HG03064 (cell line): ENCODE measurements at regions not wholly inside any gene's neighbourhood (a gene's known extent, or its start where the extent isn't known, plus 50 kb on each side); places are given as distances from the start of the nearest gene placed in this dataset.
"Not testable (repeated sequence)": the region's sequence is repeated elsewhere in the genome, so short reads cannot be mapped to it uniquely, and the experiment has no call there.

Experiments used
- ATAC-seq: cut with Tn5 transposase; IDR thresholded peaks from one replicate; pipeline ENCODE4 v1.9.1; 2021; ENCODE audit warnings: low read depth; ENCODE audit not compliant: unreplicated experiment

DNA sequence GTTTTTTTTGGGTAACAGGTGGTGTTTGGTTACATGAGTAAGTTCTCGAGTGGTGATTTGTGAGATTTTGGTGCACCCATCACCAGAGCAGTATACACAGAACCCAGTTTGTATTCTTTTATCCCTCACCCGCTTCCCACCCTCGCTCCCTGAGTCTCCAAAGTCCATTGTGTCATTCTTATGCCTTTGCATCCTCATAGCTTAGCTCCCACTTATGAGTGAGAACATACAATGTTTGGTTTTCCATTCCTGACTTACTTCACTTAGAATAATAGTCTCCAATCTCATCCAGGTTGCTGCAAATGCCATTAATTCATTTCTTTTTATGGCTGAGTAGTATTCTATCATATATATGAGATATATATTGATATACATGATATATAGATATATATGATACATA, 211.9 kb downstream of the BCAS1 start:
- ATAC-seq = not testable (repeated sequence)

DNA sequence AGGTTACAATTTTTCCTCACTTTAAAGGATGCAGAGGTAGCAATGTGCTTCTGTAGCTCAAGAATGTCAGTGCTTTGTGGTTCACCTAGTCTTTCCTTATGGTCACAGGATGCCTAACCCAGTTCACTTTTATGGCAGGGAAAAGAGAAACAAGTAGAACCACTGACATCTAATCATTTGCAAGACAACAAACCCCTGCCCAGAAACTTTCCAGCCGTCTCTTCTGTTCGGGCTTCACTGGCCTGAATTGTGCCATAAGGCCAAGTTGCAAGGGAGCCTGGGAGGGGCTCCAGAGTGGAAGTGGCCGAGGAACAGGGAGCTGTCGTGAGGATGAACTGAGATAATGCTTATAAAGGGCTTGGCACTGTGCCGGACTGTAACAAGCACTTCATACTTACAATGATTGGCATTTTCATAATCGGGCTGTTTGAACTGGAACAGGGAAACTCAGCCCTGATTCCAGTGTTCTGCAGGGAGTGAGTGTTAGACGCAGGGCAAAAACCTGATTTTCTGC, 212.6 kb downstream of the BCAS1 start:
- ATAC-seq = no peak

- no peak for ATAC-seq
These were observed 213.8 kb downstream of the BCAS1 start for GRCh38 chr20:53856300-53857295.

DNA sequence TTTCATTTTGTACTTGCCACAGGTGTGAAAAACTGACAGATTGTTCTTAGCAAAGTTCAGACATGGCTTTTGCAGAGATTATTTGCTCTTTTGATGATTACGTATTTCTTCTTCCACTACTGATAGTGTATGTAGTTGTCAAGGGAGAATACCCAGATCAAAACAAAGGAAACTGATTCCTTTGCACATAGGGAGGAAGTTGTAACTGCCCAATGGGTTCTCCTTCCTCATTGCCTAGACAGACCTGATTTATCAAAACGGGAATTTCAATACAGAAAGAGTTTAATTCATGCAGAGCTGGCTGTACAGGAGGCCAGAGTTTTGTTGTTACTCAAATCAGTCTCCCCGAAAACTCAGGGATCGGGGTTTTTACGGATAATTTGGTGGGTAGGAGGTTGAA, 214.7 kb downstream of the BCAS1 start:
- no peak for ATAC-seq

DNA sequence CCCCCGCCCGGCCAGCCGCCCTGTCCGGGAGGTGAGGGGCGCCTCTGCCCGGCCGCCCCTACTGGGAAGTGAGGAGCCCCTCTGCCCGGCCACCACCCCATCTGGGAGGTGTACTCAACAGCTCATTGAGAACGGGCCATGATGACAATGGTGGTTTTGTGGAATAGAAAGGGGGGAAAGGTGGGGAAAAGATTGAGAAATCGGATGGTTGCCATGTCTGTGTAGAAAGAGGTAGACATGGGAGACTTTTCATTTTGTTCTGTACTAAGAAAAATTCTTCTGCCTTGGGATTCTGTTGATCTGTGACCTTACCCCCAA, 215.8 kb downstream of the BCAS1 start:
- not testable (repeated sequence) for ATAC-seq

DNA sequence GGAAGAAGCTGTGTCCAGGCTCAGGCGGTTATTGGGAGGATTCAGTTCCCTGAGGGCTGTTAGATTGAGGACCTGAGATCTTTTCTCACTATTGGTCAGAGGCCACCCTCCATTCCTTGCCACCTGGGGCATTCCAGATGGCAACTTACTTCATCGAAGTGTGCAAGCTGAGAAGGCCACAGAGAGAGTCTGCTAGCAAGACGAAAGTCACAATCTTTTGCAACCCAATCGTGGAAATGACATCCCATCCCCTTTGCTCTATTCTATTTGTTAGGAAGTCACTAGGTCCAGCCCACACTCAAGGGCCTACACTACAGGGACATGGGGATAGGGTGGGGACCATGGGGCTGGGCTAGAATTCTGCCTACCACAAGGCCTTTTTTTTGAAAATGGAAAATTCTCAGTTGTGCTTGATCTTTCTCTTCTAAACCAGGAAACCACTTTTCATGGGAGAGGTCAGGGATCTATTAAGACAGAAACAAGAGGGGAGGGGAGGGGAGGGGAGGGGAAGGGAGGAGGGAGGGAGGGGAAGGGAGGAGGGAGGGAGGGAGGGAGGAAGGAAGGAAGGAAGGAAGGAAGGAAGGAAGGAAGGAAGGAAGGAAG, 217.2 kb downstream of the BCAS1 start:
- no peak for ATAC-seq

DNA sequence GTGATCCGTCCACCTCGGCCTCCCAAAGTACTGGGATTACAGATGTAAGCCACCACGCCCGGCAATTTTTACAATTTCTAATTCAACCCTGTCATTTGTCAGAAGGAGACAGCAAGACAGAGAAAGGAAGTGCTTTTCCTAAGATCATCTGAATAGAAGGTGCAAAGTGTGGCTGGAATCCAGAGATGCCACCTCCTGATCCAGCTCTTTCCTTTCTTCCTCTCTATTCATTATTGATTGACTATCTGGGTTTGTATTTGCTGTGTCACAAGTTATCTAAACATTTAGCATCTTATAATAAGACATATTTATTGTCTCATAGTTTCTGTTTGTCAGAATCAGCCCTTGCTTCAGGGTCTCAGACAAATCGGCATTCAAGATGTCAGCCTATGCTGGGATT, 217.7 kb downstream of the BCAS1 start:
- ATAC-seq = no peak

DNA sequence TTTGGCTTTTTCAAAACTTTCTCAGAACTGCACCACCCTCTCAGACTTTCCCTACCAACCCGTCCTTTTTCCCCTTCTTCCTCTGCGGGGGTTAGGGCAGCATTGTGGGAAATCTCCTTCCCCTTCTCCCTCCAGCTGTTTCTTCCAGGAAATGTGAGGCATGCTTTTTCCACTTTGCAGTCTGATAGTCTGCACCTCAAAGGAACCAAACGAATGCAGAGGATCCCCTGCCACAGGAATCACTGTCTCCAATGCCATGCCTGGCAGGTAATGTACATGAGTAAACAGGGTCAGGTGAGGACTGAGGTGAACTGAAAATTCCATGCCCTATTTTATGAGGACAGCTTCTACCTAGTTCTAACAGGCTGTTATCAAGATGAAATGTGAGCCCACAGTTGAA, 218.4 kb downstream of the BCAS1 start:
- no peak for ATAC-seq

DNA sequence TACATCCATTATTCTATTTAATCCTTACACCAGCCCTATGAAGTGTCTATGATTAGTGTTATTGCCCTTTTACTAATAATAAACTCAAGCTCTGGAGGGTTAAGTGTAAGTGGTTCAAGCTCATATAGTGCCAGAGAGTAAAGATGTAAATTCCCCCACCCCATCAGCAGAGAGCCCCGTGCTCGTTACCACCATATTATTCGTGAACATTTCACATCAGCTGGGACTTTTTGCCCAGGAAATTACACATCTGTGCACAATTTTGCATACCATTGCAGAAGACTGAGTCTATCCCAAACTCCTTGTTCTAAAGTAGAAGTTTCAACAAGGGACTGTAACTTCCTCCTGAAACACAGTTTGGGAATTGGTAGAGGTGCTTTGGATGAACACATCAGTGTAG, 220.1 kb downstream of the BCAS1 start:
- ATAC-seq = no peak

- no peak for ATAC-seq
These were observed 220.8 kb downstream of the BCAS1 start for GRCh38 chr20:53849471-53850059.

DNA sequence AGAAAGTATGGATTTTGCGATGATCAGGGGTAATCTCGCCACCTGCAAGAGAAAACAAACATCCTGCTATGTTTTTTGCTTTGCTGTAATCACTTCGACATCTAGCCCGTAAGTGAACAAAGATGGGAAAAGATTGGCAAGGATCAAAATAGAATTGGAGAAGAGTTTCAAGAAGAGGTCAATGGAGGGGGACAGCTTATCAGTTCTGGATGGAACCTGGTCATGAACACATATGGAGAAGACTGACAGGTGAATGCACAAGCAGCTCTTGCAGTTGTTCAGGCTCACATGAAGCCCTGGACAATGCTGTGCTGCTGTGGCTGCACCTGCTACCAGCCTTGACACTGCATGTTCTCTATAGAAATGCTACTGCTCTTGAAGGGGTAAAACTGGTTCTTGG, 222.1 kb downstream of the BCAS1 start:
- no peak for ATAC-seq

DNA sequence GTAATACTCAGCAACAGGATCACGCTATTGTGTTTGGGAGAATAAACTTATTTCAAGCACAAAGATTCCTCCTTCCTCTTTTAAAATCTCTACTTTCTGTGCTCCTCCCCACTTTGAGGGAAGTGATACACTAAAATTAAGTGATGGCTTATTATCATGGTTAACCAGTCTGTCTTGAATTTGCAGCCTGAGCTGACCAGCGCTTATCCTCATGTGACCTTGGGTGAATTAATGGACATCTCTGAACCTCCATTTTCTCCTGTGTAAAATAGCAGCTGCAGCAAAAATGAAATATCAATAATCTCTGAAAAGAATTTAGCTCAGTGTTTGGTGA, 222.6 kb downstream of the BCAS1 start:
- ATAC-seq = no peak

- ATAC-seq = no peak
These were observed 223.1 kb downstream of the BCAS1 start for GRCh38 chr20:53847139-53847836.

- ATAC-seq = no peak
These were observed 223.8 kb downstream of the BCAS1 start for GRCh38 chr20:53846640-53847039.

GRCh38 chr20:53845980-53846379, 224.4 kb downstream of the BCAS1 start:
- no peak for ATAC-seq

GRCh38 chr20:53844259-53844658, 226.1 kb downstream of the BCAS1 start:
- no peak for ATAC-seq

DNA sequence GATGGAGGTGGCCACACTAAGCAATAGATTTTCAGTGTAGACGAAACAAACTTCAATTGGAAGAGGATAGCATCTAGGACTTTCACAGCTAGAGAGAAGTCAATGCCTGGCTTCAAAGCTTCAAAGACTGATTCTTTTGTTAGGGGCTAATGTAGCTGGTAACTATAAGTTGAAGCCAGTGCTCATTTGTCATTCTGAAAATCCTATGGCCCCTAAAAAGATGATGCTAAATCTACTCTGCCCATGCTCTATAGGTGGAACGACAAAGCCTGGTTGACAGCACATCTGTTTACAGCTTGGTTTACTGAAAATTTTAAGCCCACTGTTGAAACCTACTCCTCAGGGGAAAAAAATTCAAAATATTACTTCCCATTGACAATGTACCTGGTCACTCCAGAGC, 226.7 kb downstream of the BCAS1 start:
- no peak for ATAC-seq

GRCh38 chr20:53842301-53843099, 227.9 kb downstream of the BCAS1 start:
- ATAC-seq = no peak

DNA sequence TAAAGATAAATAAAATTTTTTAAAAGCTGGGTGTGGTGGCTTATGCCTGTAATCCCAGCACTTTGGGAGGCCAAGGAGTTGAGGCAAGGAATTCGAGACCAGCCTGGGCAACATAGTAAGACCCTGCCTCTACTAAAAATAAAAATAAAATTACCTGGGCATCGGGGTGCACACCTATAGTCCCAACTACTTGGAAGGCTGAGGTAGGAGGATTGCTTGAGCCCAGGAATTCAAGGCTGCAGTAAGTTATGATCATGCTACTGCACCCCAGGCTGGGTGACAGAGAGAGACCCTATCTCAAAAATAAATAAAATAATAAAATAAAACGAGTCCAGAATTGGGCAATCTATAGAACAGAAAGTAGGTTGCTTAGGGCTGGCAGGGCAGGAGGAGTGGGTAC, 228.7 kb downstream of the BCAS1 start:
- ATAC-seq = no peak

- ATAC-seq = no peak
These were observed 229.9 kb downstream of the BCAS1 start for GRCh38 chr20:53840532-53840931.
